GM18868 (cell line): ENCODE measurements at regions not wholly inside any gene's neighbourhood (a gene's known extent, or its start where the extent isn't known, plus 50 kb on each side); places are given as distances from the start of the nearest gene placed in this dataset.

Source experiments
- ATAC-seq: cut with Tn5 transposase; IDR thresholded peaks from one replicate; pipeline ENCODE4 v1.9.1; 2021; ENCODE audit warnings: mild to moderate bottlenecking, moderate library complexity; ENCODE audit not compliant: unreplicated experiment

GRCh38 chr16:52805559-52806168 lies 247.0 kb downstream of the CHD9NB start:
- no peak for ATAC-seq

GRCh38 chr16:52800432-52800831 lies 252.3 kb downstream of the CHD9NB start:
- ATAC-seq = no peak

GRCh38 chr16:52799149-52799548 lies 252.2 kb upstream of the TOX3 start:
- ATAC-seq = no peak

- no peak for ATAC-seq
These were observed 240.8 kb upstream of the TOX3 start for GRCh38 chr16:52787709-52788108.

DNA sequence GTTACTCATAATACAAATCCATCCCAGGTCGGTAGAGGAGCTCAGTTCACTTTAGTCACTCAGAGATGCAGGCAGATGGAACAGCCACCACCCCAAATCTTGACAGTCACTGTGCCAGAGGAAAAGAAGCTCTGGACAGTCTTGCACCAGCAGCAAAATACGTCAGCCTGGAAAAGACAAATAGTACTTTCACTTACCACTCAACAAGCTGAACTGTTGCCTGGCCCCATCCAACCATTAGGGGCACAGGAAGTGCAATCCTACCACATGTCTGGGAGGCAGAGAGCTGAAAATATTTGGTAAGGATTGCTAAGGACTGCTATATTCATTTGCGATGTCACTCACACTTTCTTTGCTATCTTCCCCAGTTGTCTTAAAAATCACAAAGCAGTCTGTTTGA lies 239.1 kb upstream of the TOX3 start:
- no peak for ATAC-seq

DNA sequence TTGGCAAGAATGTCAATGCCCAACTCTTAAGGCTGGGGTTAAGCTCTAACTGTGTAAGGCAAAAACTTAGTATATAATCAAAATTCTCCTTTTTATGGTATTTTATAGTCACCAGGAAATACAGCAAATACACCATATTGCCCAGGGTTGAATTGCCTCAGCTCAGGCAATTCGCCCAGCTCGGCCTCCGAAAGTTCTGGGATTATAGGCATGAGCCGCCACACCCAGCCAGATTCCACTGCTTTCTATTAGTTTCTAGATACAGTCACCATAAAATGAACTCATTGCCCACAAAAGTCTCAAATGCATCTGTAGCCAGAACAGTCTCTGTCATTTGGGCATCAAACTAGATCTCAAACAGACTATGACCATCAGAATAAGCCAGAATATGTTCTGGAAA lies 238.7 kb upstream of the TOX3 start:
- ATAC-seq = no peak

DNA sequence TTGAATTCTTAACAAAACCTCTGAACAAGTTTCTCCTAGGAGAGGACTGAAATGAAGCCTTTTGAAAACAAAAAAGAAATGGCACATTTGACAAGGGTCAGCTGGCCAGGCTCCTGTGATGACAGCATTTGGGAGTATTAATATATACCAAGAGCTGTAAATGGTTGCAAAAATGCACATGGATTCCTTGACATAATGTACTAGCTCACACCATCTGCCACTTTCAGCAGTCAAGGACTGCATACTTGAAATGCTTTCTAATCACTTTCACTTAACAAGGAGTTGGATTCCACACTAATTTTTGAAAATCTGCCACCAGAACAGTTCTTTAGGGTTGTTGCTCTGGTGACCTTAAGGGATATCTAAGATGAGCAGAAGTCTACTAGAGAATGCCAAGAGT lies 236.7 kb upstream of the TOX3 start:
- no peak for ATAC-seq

- ATAC-seq = no peak
These were observed 234.2 kb upstream of the TOX3 start for GRCh38 chr16:52781005-52781630.

DNA sequence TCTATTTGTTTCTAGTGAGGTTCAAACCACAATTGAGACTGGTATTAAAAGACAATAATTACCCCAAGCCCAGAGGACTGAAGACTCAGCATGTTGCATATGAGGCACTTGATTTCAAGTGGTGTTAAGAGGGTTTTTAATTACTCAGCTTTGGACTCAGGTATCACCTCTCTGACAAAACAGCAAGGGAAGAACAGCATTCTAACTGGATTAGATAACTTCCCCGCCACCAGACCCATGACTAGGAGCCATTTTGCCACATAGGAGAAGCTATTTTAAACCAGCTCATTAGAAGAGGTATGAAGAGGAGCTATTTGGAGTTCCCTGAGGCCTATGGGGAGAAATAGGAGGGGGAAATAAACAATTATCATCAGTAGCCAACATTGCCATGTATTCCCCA lies 226.1 kb upstream of the TOX3 start:
- no peak for ATAC-seq

- ATAC-seq = no peak
These were observed 223.9 kb upstream of the TOX3 start for GRCh38 chr16:52770828-52771227.

GRCh38 chr16:52758473-52758855 lies 211.5 kb upstream of the TOX3 start:
- no peak for ATAC-seq

DNA sequence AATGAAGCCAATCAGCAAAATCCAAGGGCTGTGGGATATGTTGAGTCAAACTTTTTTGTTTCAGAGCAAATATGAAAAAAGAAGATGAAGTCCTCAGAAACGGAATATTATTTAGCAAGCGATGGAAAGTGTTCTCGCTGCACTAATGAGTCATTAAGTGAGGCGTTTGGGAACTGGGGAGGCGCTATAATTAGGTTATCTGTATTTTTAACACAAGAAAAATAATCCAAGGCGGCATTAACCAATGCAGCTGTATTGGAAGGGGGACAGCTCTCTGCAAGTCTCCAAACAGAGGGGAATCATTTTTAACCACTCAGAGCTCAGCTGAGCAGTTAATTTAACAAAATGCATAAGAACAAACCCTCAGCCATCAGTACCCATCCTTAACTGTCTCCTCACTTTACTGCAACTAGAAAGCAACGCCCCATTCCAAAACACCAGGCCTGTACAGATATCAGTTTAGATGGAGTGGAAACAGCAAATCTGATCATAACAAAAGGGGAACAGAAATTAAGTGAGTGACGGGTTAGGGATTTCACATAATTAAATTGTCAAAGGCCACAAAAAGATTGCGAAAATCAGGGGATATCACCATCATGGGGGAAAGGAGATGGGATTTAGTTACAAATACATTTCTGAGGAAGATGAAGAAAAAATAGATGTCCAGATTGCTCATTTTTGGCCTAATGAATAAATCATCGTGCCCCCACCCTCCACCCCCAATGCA lies 211.0 kb upstream of the TOX3 start:
- ATAC-seq = no peak

DNA sequence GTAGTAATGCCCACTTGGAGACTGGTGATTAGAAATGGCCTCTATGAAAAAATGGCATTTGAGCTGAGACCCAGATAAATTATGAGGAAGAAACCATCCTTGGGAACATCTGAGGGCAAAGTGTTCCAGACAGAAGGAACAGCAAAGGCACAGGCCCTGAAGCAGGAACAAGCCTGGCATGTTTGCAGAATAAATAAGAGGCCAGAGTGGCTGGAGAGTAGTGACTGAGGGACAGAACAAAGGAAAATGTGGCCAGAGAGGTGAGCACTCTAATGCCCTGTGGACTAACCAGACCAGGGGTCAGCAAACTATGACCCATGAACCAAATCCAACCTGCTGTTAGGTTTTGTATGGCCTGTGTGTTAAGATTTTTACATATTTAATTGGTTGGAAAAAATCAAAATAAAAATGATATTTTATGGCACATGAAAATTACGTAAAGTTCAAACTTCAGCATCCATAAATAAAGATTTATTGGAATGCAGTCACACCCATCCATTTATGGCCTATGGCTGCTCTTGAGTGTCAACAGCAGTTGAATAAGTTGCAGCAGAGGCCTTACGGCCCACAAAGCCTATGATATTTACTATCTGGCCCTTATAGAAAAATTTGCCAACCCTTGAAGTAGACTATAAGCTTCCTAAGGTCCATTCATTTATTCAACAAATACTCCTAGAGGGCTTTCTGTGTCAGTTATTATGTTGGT lies 210.0 kb upstream of the TOX3 start:
- ATAC-seq = no peak

DNA sequence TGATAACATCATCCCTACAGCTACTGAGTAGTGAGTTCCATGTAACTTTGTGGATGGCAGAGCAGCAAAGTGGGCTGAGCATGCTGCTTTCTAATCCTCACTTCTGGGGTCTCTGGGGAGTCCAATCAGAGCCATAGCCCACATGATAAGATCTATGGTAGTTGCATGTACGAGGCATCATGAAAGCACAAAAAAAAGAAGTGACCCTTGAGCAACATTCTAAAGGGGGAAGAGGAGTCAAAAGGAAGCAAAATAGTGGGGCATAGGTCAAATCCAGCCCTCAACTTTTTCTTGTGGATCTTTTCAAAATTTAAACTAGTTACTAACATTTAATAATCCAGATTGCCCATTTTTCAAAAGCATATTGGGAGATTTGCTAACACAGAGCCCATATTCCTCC lies 208.5 kb upstream of the TOX3 start:
- no peak for ATAC-seq

- ATAC-seq = no peak
These were observed 204.1 kb upstream of the TOX3 start for GRCh38 chr16:52751035-52751434.

GRCh38 chr16:52748741-52749140 lies 201.8 kb upstream of the TOX3 start:
- ATAC-seq = no peak

DNA sequence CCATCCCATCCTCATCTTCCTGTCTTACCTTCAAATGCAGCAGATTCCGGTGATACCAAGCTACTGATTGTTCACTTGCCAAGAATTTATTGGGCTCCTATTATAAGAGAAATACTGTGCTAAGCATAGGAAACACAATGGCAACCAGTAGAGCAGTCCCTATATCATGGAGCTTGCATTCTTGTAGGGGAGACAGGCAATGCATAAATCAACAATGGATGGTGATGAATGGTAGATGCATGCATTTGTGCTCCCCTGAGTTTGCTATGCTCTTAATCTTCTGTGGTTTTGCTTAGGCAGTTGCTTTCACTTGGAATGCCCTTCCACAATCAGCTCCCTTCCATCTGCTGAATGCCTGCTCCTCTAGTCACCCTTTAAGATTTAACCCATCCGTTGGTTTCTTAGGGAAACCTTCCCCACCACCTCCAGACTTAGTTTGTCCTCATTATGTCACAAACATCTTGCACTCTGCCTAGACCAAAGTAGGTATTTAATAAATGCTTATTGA lies 200.2 kb upstream of the TOX3 start:
- ATAC-seq = no peak

DNA sequence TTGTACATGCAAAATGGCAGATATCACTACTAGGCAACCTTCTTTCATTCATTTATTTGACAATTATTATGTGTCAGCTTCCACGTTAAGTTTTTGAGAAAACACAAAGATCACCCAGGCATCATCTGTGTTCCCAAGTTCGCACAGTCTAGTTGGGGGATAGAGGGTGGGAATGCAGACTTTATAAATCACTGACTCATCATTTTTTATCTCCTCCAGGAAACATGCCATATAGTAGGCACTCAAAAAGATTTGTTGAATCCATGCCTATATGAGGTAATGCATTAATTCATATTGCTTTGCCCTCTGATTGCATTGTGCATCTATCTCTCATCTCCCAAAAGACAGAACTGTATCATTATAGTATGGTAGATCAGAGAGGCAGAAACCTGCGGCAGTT lies 196.8 kb upstream of the TOX3 start:
- ATAC-seq = no peak

GRCh38 chr16:52742608-52743170 lies 195.7 kb upstream of the TOX3 start:
- no peak for ATAC-seq

GRCh38 chr16:52742052-52742451 lies 195.1 kb upstream of the TOX3 start:
- ATAC-seq = no peak

- no peak for ATAC-seq
These were observed 194.4 kb upstream of the TOX3 start for GRCh38 chr16:52741351-52741750.
